Medulla oblongata (tissue), 1 donor: ENCODE measurements at regions not wholly inside any gene's neighbourhood (a gene's known extent, or its start where the extent isn't known, plus 50 kb on each side); places are given as distances from the start of the nearest gene placed in this dataset.

ENCODE experiments used
- DNase-seq: peaks from one replicate; pipeline ENCODE4 v3.0.0-alpha.2; 2015; ENCODE audit errors: extremely low spot score

DNA sequence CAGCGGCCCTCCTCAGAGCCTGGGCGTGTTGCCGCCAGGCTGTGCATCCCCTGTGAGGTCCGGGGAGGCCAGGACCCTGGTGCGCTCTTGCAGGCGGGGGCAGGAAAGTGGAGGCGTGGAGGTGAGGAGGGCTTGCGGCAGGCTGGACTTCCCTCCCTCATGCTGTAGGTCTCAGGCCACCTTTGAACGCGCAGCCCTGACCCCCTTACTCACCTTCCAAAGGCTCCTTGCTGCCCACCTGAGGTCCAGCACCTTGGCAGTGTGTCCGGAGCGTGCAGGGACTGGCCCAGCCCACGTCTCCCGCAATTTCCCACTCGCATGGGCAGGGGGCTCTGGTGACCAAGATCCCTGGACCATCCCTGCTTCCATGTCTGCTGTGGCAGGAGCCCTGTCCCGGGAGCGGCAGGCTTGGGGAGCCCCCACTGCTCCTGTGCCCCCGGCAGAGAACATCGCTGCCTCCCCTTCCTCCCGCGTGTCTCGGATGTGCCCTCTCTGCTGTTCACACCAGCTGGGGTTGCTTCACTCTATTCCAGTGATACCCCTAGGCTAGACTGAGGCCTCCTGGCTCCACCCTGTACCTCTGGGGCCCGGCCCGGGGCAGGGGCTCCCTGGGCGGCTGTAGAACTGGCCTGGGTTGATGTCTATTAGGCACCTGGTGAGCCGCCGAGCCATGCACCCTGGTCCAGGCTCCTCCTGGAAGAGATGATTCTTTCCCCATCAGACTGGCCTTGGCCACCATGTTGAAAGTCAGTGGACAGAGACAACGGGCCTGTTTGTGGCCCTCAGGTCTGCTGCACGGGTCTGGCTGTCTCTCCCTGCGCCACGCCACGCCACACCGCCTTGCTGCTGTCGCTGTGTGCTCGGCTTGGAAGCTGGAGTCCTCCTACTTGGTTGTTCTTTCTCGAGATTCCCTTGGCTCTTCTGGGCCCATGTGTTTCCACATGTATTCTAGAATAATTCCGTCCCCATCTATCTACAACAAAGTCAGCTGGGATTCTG is 95.4 kb upstream of the ADRA2C start:
- no peak for DNase-seq

DNA sequence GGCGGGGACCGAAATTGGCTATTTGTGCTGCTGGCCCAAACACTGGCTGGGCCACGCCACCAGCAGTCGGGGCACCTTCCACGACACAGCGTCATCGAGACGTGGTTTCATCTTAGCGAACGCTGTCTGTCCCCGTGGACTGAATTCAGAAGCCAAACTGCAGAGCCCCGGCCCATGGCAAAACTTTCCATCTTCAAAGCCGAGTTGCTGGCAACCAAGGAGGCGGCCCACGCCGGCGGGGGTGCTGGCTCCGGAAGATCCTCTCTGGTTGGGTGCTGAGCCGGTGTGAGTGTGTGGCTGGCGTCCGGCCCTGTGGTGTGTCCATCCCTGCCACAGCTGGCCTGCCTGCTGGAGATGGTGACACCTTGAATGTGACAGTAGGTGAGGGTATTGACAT is 96.6 kb upstream of the ADRA2C start:
- DNase-seq, result no peak

DNA sequence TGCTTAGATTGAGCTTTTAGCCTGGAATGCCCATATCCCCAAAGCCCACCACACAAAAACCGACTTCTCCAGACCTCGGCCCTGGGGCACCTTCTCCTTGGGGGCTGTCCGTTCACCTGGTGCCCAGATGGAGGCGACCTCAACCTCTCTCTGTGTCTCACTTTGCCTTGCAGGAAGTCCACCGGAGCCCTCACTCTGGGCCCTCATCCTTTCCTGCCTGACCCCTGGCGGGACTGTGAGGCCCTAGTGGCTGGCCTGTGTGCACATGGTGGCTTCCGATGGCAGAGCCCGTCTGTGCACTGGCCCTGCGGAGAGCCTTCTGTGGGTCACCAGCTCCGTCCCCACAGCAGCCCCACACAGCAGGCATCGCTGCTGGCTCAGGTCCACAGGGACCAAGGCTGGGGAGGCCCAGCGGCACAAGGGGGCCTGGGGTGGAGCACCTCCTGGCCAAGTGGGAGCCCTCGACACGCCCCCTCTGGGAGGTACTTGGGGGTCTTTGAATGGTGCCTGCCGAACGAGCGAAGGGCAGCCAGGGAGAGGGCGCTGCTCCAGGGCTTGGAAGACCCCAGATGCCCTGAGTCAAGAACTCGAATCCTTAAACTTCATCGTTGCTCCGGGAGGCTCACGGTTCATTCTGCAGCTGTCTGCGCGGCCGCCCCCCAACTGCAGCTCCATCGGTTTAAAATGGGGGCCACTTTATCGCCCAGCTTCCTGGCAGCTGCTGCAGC is 97.2 kb upstream of the ADRA2C start:
- no peak for DNase-seq

- DNase-seq, result no peak
These were observed 98.9 kb upstream of the ADRA2C start for GRCh38 chr4:3667258-3667657.

DNA sequence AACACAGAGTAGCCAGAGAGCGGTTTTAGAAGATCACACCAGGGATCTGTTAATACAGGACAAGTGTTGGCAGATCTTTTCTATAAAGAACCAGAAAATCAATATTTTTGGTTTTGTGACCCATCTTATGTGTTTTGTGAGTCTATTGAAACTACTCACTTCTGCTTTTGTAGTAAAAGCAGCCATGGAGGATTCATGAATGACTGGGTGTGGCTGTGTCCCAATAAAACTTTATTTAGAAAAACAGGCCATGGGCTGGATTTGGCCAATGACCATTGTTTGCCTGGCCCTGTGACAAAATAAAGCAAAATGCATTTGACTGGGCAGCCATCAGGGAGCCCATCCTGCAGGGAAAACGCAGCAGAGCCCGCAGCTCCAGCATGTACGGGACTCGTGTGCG is 99.9 kb upstream of the ADRA2C start:
- no peak for DNase-seq

DNA sequence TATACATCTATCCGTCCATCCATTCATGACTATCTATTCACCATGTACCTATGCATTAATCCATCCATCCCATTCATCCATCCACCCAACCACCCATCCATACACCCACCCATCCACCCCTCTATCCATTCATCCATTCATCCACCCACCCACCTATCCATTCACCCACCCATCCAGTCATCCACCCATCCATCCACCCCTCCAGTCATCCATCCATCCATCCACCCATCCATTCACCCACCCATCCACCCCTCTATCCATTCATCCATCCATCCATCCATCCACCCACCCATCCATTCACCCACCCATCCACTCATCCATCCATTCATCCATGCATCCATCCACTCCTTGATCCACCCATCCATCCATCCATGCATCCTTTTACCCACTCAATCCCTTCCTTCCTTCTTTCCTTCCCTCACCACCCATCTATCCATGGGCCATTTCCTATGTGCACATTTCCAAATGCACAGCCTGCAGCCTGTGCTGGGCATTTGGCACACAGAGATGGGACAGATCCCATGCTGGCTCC is 100.8 kb upstream of the ADRA2C start:
- no peak for DNase-seq

- no peak for DNase-seq
These were observed 102.4 kb upstream of the ADRA2C start for GRCh38 chr4:3663791-3664190.

- DNase-seq, result no peak
These were observed 103.7 kb upstream of the ADRA2C start for GRCh38 chr4:3662516-3662915.

DNA sequence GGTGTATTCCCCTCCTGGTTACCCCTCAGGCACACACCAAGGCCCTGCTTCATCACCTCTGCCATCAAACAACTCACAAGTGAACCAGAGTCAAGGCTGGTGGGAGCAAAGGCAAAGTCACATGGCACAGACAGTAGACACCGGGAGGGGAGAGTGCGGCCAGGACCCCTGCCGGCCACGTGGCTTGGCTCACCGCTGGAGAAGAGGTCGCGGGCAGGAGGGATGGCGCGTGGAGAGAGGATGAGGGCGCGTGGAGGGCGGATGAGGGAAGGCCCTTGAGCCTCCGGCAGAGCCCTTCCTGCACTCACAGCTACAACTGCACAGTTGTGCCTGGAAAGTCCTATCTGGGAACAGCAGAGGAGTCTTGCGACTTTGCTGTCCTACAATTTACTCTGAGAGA is 104.2 kb upstream of the ADRA2C start:
- no peak for DNase-seq

DNA sequence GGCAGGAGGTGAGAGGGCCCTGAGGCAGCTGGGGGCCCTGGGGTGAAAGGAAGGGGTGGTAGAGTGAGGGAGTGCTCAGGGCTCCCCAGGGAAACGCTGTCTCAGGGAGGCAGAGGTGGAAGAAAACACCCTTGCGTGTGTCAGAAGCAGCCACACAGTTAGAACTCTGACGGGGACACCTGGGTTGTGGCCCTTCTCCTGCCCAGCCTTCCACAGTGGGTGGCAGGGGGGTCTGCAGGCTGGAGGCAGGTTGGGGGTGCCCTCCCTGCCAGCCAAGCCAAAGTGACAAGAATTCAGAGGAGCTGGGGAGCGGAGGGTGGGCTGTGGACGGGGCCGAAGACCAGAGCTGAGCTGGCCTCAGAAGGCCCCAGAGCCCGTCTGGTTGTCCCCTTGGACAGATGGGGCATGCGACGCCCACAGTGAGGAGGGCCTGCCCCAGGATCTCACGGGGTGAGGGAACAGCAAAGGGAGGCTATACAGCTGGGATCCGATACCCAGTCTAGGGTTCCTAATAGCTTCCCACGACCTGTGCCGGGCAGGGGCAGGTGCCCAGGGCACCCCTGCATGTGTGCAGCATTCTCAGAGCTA is 105.2 kb upstream of the ADRA2C start:
- no peak for DNase-seq

GRCh38 chr4:3660086-3660927 is 105.9 kb upstream of the ADRA2C start:
- DNase-seq, result peak; percentile 46

DNA sequence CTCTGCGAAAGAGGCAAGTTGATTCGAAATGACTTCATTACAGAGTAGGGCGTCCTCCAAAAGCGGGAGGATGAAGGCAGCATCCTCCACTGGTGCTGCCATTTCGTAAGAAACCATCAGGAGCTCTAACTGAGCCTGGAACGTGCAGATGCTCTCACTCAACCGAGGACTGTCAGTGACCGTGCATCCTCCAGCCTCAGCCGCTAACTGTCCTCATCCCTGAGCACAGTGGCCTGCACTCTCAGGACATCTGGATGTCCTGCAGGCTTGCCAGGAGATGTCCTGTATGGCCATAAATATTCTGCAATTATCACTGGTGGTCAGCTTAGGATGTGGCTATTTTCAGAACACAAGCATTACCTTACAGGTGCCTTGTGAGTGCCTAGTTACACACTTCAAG is 107.1 kb upstream of the ADRA2C start:
- no peak for DNase-seq

DNA sequence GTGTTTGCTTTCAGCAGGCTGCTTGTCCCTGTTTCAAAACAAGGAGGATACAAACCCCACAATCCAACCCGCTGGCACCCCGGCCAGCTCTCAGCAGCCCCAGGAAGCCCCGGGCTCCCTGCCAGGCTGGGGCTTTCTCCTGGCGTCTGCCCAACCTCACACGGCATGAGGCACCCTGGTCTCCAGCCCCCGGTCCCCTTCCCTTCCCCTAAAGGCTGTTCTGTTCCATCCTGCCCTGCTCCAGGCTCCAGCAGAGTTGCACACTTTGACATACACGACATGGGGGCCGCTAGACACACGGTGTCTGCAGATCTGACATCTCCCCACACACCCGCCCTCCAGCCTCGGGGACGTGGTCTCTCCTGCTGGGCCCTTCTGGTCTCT is 107.7 kb upstream of the ADRA2C start:
- no peak for DNase-seq

- no peak for DNase-seq
These were observed 108.2 kb upstream of the ADRA2C start for GRCh38 chr4:3657902-3658529.

GRCh38 chr4:3656416-3657356 is 109.5 kb upstream of the ADRA2C start:
- no peak for DNase-seq

DNA sequence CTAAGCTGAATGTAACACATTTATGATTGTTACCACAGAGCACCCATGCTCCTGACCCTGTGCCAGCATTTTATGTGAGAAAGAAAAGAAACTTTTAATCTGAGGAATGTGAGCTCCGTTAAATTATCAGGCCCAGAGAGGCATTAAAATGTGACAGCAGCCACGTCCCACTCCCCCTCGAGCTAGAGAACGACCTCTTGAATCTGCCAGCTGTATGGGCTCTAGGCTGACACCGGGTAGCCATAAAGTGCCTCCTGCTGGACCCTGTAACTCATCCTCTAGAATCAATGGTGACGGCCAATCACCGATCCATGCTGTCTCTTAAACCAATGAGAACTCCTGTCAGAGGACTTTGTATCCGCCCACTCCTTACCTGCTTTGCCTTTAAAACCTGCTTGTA is 110.2 kb upstream of the ADRA2C start:
- no peak for DNase-seq

GRCh38 chr4:3655485-3655884 is 110.7 kb upstream of the ADRA2C start:
- DNase-seq, result no peak

- DNase-seq, result no peak
These were observed 112.0 kb upstream of the ADRA2C start for GRCh38 chr4:3654036-3654807.

DNA sequence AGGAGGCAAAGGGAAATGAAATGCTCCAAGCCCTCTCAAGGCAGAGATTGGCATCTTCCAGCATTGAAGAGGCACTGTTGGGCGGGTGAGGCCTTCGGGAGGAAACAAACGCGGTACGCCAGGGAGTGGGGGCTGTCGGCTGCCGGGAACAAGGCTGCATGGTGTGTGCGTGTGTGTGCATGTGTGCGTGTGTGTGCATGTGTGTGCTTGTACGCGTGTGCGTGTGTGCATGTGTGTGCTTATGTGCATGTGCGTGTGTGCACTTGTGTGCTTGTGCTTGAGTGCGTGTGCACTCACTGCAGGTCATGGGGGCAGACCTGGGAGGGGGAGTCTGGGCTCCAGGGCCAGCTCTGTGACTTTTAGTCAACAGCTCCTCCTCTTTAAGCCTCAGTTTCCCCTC is 113.6 kb upstream of the ADRA2C start:
- no peak for DNase-seq
